NCI-H524 (cell line): ENCODE measurements at regions not wholly inside any gene's neighbourhood (a gene's known extent, or its start where the extent isn't known, plus 50 kb on each side); places are given as distances from the start of the nearest gene placed in this dataset.
"Not testable (repeated sequence)": the region's sequence is repeated elsewhere in the genome, so short reads cannot be mapped to it uniquely, and the experiment has no call there.

Experiments
- DNase-seq, 2 experiments: peaks; one replicate each; lab custom pipeline; 2025; lab: John Stamatoyannopoulos, UW

- no peak for DNase-seq
Measured at GRCh38 chr5:87198010-87198409, 69.7 kb upstream of the RASA1 start.

- DNase-seq, result not testable (repeated sequence)
Measured at GRCh38 chr5:87199246-87199645, 68.4 kb upstream of the RASA1 start.

- DNase-seq, result not testable (repeated sequence)
Measured at GRCh38 chr5:87199704-87200103, 68.0 kb upstream of the RASA1 start.

GRCh38 chr5:87210076-87210475 lies 57.6 kb upstream of the RASA1 start:
- DNase-seq, result no peak

GRCh38 chr5:87210743-87211142 lies 56.9 kb upstream of the RASA1 start:
- no peak for DNase-seq

- no peak for DNase-seq
Measured at GRCh38 chr5:87211676-87212075, 56.0 kb upstream of the RASA1 start.

GRCh38 chr5:87212183-87212582 lies 55.5 kb upstream of the RASA1 start:
- not testable (repeated sequence) for DNase-seq

GRCh38 chr5:87217480-87217879 lies 50.2 kb upstream of the RASA1 start:
- not testable (repeated sequence) for DNase-seq
